ENCODE measurements at regions not wholly inside any gene's neighbourhood (a gene's known extent, or its start where the extent isn't known, plus 50 kb on each side); places are given as distances from the start of the nearest gene placed in this dataset.

GRCh38 chr7:18399436-18400235 is 95.9 kb upstream of the HDAC9 start:
- TF ChIP-seq POLR2A (IDR thresholded peaks at IDR 0.05), result no peak
- TF ChIP-seq, protein P1, sequence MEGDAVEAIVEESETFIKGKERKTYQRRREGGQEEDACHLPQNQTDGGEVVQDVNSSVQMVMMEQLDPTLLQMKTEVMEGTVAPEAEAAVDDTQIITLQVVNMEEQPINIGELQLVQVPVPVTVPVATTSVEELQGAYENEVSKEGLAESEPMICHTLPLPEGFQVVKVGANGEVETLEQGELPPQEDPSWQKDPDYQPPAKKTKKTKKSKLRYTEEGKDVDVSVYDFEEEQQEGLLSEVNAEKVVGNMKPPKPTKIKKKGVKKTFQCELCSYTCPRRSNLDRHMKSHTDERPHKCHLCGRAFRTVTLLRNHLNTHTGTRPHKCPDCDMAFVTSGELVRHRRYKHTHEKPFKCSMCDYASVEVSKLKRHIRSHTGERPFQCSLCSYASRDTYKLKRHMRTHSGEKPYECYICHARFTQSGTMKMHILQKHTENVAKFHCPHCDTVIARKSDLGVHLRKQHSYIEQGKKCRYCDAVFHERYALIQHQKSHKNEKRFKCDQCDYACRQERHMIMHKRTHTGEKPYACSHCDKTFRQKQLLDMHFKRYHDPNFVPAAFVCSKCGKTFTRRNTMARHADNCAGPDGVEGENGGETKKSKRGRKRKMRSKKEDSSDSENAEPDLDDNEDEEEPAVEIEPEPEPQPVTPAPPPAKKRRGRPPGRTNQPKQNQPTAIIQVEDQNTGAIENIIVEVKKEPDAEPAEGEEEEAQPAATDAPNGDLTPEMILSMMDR (IDR thresholded peaks at IDR 0.05), result no peak
